Endodermal cell (in vitro differentiated cells): ENCODE measurements at regions not wholly inside any gene's neighbourhood (a gene's known extent, or its start where the extent isn't known, plus 50 kb on each side); places are given as distances from the start of the nearest gene placed in this dataset.
A peak's percentile ranks its signal among the peaks of the same experiment; 100 is the strongest.
"Not testable (repeated sequence)": the region's sequence is repeated elsewhere in the genome, so short reads cannot be mapped to it uniquely, and the experiment has no call there.

Experiments
- DNase-seq: peaks from one replicate; pipeline ENCODE4 v3.0.0-alpha.2; 2017
- H3K27ac ChIP-seq: 2 replicates; pipeline ENCODE4 v1.5.1; 2013; ENCODE audit warnings: mild to moderate bottlenecking, low read depth, low read length, moderate library complexity
- H3K27me3 ChIP-seq: 2 replicates; pipeline ENCODE4 v1.6.1; 2013; ENCODE audit warnings: mild to moderate bottlenecking, low read length, moderate library complexity; ENCODE audit not compliant: insufficient read depth, control insufficient read depth, poor library complexity, severe bottlenecking
- H3K36me3 ChIP-seq: 2 replicates; pipeline ENCODE4 v1.7.0; 2013; ENCODE audit warnings: mild to moderate bottlenecking, low read length, moderate library complexity; ENCODE audit not compliant: control insufficient read depth, insufficient read depth
- H3K4me1 ChIP-seq: one replicate; pipeline ENCODE4 v1.7.0; 2013; ENCODE audit warnings: low read length; ENCODE audit not compliant: control insufficient read depth, insufficient read depth
- H3K4me3 ChIP-seq: 2 replicates; pipeline ENCODE4 v1.5.1; 2013; ENCODE audit warnings: mild to moderate bottlenecking, low read length, moderate library complexity
- H3K9ac ChIP-seq: 2 replicates; pipeline ENCODE4 v1.6.1; 2013; ENCODE audit warnings: mild to moderate bottlenecking, low read length, moderate library complexity; ENCODE audit not compliant: poor library complexity, severe bottlenecking; ENCODE audit errors: extremely low read depth
- H3K9me3 ChIP-seq: 2 replicates; pipeline ENCODE4 v1.6.1; 2013; ENCODE audit warnings: mild to moderate bottlenecking, low read length, moderate library complexity; ENCODE audit not compliant: control insufficient read depth
- H3K27ac Mint-ChIP-seq: 2 replicates; pipeline ENCODE4 v1.8.0; 2020; ENCODE audit warnings: mixed read lengths
- H3K27me3 Mint-ChIP-seq: 2 replicates; pipeline ENCODE4 v1.8.0; 2021; ENCODE audit warnings: mild to moderate bottlenecking, mixed read lengths; ENCODE audit not compliant: insufficient read depth
- H3K36me3 Mint-ChIP-seq: 2 replicates; pipeline ENCODE4 v1.8.0; 2020; ENCODE audit warnings: low read depth, mixed read lengths
- H3K4me1 Mint-ChIP-seq: 2 replicates; pipeline ENCODE4 v1.8.0; 2020; ENCODE audit warnings: mixed read lengths
- H3K4me3 Mint-ChIP-seq: 2 replicates; pipeline ENCODE4 v1.8.0; 2020; ENCODE audit warnings: mild to moderate bottlenecking, moderate library complexity, mixed read lengths
- H3K9me3 Mint-ChIP-seq: 2 replicates; pipeline ENCODE4 v1.8.0; 2020; ENCODE audit warnings: mild to moderate bottlenecking, mixed read lengths
- WGBS, 2 experiments: methylation state at CpG; one replicate each; pipeline versions ENCODE4 v1.1.5 to v1.1.7; 2013; ENCODE audit warnings: missing lambda C conversion rate in 2 of 2, mixed read lengths in 1 of 2; ENCODE audit not compliant: insufficient coverage in 1 of 2, insufficient read length in 1 of 2; 5-methylcytosine and 5-hydroxymethylcytosine counted together
- TF ChIP-seq, protein P1 (sequence below): fragments of 200-600 bp; sonication (generic); conservative IDR thresholded peaks from 2 replicates; pipeline ENCODE4 v1.5.0; 2021; ENCODE audit warnings: antibody characterized with exemption, mild to moderate bottlenecking

- H3K36me3 ChIP-seq = peaks cover 19% of the 10 kb centered on the region
- not testable (repeated sequence) for H3K4me1 Mint-ChIP-seq, H3K27me3 ChIP-seq, H3K27me3 Mint-ChIP-seq, H3K9ac ChIP-seq, H3K9me3 ChIP-seq, H3K27ac ChIP-seq, H3K4me1 ChIP-seq, H3K4me3 ChIP-seq, H3K9me3 Mint-ChIP-seq, H3K27ac Mint-ChIP-seq, H3K4me3 Mint-ChIP-seq, DNase-seq
- H3K36me3 Mint-ChIP-seq = peaks cover 32% of the 10 kb centered on the region
- WGBS, 2 experiments = 93% methylated on average over 3 of the region's 3 CpGs; no CpG with 5 or more reads in 1 of the 2 experiments
- TF ChIP-seq, protein P1, sequence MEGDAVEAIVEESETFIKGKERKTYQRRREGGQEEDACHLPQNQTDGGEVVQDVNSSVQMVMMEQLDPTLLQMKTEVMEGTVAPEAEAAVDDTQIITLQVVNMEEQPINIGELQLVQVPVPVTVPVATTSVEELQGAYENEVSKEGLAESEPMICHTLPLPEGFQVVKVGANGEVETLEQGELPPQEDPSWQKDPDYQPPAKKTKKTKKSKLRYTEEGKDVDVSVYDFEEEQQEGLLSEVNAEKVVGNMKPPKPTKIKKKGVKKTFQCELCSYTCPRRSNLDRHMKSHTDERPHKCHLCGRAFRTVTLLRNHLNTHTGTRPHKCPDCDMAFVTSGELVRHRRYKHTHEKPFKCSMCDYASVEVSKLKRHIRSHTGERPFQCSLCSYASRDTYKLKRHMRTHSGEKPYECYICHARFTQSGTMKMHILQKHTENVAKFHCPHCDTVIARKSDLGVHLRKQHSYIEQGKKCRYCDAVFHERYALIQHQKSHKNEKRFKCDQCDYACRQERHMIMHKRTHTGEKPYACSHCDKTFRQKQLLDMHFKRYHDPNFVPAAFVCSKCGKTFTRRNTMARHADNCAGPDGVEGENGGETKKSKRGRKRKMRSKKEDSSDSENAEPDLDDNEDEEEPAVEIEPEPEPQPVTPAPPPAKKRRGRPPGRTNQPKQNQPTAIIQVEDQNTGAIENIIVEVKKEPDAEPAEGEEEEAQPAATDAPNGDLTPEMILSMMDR = peak; percentile 49
Measured at GRCh38 chr10:45920876-45921275, 51.4 kb upstream of the TIMM23 start.
